ENCODE measurements at regions not wholly inside any gene's neighbourhood (a gene's known extent, or its start where the extent isn't known, plus 50 kb on each side); places are given as distances from the start of the nearest gene placed in this dataset.

DNA sequence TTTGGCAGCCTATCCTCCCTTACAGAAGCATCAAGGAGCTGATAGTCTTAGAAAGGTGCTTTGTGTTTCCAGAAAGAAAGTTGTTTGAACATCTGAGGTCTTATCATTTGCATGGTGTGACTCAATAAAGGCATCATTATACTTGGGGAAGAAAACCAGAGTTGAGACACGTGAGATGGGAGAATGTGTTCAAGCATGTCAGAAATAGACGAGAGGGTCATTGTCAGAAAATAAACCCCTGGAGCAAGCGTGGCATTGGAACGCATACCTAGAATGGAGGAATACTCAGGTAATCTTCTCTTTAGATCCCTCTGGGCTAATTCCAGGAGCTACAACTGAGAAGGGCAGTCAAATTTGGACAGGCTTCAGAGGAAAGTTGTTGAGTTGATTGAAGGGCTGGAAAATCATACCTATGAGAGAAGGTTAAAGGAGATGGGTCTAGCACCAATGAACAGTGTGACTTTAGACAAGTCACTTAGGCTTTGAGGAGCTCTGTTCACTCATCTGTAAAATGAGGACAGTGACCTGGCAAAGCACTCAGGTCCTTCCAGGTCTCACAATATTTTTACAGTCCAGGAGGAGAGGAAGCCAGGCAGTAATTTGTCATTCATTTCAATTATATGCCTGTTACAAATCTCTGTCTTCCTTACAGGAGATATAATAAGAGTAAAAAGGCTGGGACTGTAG is 101.3 kb upstream of the C1orf21 start:
- no peak for DNase-seq

DNA sequence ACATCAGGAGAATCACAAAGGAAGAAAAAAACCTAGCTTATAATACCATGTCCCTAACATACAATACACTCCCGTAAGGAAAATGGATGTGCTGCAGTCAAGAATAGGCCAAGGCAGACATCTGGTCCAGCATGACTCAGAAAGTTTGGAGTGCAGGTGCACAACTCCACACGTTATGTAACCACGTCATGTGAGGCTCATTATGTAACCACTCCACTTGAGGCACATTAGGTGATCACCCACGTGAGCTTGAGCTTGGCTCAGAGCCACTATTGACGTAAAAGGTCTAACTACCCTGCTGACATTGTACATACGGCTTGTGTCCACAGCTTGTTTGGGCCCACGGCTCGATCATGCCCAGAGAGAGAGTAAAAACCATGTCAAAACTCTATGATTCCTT is 99.8 kb upstream of the C1orf21 start:
- no peak for DNase-seq

DNA sequence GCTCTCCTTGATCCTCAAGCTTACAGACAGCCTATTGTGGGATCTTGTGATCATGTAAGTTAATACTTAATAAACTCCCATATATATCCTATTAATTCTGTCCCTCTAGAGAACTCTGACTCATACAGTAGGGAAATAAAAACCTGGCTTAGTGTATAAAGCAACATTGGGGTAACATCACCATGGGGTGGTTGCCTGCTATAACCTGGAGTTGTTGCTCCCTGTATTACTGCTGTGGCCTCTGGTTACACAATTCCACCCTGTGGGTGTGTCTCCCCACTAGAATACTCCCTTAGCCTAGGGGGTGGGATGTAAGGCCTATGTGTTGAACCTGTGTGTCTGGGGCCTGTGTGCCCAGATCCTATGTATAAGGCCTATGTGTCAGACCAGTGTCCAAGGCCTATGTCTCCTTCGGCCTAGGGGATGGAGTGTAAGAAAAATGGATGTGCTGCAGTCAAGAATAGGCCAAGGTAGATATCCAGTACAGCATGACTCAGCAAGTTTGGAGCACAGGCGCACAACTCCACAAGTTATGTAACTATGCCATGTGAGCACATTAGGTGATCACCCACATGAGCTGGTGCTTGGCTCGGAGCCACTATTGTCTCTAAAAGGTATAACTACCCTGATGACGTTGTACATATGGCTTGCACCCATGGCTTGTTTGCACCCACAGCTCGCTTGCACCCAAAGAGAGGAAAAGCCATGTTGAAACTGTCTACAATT is 96.8 kb upstream of the C1orf21 start:
- DNase-seq: no peak

DNA sequence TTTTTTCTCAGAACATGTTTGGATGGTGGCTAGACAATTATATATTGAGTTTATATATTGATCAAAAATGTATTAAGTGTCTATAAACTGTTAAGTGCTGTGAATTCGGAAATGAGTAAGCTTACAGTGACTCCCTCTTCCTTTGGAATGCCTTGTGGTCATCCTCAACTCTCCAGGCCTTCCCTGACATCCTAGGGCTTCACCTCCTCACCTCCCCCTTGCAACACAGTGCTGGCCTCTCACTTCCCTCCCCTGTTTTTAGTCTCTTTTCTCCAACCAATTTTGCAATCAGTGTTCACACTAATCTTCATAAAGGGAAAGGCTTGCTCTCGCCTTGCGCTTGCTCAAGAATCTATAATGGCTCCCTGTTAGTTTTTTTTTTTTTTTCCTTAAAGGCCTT is 95.1 kb upstream of the C1orf21 start:
- no peak for DNase-seq

DNA sequence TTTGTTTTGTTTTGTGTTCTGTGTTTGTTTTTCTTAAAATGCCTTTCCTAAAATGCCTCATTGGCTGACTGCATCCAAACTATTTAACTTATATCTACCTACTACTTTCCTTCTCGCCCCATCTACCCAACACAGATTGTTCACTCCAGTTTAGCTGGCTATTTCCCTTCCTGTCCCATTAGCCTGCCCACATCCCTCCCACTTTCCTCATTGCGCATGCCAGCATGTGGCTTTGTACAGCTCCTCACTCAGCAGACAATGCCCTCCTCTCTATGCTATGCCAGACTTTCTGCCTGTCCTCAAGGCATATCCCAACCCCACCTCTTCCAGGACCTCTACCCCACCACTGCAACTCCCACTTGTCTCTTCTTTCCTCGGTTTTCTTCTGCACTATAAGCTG is 94.7 kb upstream of the C1orf21 start:
- no peak for DNase-seq

DNA sequence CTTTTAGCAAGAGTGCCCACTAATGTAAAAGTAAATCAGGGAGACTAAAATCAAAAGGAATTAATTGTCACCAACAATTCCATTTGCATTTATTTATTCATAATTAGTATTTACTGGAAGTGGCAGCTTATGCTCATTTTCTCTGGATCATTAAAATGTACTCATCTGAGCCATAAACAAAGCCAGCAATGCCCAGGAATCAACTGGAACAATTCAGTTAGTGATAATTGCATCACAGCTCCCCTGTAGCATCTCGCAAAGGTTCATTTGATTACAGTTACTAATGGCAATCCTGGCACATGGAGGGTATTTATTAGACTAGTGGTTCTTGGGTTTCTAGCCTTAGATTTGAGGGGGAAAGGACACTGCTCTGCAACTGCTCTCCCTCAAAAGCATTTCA is 92.7 kb upstream of the C1orf21 start:
- no peak for DNase-seq

DNA sequence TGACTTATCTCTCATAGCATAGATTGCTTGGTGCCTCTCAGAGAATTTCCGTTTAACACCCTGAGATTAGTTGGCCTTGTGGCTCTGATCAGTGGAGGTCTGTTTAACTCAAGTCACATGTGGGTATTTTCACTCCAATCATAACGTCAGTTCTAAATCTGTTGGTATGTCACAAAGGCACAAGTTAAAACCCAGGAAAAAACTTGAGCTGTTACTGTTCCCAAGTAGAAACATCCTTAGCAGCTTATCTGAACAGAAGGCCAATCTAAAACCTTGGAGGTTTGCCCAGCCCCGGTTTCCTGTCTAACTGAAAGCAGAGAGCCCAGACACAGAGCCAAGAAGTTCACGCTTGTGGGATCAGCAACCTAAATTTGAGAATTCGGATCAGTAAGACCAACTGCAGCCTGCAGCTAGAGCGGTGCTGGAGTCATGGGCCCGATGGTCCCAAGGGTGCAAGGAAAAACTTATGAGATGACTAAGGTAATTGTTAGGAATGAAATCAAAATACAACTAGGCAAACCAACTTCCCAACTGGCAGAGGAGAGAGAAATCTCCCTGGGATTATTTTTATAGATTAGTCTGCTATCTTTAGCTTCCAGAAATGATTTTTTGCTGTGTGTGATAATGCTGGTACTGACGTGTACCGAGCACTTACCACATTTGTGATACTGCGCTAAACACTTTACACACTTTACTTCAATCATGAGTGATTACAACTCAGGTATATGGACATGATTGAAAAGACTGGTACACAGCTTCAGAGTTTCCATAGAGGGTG is 90.2 kb upstream of the C1orf21 start:
- no peak for DNase-seq

DNA sequence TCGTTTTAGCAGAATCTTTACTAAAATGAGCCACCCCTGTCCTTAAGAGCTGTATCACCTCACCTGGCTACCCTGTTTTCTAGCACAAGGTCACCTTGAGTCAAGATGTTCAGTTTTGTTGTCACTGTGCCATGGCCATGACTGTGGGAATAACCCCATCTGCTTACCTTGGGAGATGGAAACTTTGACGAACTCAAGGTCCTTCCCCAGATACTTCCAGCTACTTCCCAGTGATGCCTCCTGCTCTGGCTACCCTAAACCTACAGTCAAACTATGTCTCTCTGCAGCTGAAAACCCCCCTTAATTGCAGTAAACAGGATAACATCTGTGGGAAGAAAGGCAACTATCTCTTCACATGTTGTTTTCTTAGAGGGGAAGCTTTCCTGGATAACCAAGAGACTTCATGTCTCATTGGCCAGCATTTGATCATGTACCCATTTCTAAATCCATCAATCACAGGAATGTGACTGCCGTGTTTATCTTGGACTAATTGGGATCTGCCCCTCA is 89.5 kb upstream of the C1orf21 start:
- DNase-seq: no peak

DNA sequence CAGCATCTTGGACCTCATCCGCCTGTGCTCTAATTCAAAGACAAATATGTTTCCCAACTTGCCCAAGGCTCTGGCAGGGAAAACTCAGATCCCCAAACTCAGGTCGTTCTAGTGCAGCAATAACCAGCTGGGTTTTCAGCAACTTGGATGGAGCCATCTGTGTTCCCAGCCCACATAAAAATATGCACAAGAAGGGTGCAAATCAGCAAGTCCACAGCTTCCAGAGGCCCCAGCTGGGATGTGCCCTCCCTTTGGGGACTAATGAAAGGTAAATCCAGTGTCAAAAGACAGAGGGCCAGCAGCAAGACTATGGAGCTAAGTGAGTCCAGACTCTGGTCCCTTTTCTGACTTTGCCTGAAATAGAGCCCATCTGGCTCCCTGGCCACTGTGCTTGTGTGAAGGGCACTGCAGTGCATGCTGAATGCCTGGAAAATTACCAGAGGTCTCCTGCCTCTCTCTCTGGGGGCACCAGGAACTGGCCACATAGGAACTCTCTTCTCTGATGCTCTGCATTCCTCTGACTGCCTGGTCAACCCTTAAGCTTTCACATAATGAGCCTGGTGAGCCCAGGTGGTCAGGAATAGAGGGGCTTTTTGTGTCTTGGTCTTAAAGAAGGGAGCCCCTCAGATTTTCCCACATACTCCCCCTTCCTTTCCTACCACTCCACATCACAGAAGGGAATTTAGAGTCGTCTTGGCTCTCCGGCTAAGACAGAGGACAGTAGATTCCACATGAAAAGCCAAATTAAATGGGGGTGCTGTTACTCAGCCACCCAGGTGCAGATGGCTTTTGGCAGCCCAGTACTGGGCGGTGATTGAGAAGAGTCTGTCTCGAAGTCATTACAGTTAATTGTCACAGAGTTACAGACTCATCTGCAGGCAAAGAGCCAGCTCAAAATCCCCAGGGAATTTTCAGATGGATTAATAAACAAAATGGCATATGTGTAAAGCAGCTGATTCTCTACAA is 88.1 kb upstream of the C1orf21 start:
- no peak for DNase-seq

DNA sequence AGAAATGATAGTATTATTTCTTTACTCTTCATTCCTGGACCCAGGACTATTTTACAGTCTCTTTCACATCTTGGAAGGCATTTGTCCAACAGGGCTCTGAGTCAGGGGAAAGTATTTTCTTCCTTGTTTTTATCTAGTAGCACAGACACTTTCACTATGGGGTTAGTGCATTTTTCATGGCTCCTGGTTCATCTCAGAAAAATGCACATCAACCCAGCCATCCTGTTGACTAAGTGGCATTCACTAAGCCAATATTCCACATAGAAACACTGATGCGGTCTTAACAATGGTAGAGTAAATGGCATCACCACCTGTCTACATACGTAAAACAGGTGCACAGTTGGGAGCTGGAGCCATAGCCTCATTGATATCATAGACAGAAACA is 87.4 kb upstream of the C1orf21 start:
- no peak for DNase-seq

DNA sequence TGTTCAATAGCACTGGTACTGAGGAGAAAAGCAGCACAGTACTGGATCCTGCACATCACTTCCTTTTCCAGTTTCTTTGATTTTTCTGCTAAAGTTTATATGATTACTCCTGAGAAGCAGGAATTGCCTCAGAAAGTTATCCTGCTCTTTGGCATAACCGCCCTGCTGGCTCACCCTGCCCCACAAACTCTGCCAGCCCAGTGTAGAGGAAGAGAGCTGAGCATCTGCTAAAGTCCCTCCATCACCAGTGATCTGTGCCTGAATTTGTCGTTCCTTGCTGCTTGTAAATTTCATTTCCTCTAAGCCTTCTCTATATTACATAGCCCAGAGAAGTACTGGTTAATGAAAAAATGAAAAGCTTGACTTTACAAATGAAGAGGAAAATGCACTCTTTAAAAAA is 87.0 kb upstream of the C1orf21 start:
- DNase-seq: no peak

DNA sequence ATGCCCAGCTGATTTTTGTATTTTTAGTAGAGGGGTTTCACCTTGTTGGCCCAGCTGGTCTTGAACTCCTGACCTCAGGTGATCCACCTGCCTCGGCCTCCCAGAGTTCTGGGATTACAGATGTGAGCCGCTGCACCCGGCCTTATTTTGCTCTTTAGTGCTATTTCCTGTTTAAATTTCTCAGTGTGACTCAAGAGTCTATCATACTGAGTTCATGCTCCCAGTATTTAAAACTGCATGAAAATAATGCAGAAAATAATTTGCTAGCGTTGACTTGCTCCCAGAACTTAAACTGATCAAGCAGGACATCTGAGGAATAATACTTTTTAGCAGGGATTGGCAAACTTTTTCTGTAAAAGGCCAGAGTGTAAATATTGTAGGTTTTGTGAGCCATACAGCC is 86.4 kb upstream of the C1orf21 start:
- DNase-seq: no peak

DNA sequence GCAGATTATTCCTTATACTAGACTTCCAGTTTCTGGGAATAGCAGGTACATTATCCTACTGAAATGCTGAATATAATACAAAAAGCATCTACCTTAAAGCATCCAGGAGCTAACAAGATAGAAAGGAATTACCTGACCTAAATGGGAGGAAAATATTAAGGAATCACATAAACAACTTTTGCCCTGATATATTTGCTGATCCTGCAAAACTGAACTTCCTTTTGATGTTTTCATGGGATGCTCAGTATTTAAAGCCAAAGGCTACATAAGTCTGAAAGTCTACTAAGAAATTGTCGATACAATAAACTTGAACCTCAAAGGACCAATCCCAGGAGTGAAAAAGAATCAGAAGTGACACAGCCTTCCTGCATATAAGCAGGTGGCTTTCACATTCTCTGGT is 85.6 kb upstream of the C1orf21 start:
- no peak for DNase-seq

DNA sequence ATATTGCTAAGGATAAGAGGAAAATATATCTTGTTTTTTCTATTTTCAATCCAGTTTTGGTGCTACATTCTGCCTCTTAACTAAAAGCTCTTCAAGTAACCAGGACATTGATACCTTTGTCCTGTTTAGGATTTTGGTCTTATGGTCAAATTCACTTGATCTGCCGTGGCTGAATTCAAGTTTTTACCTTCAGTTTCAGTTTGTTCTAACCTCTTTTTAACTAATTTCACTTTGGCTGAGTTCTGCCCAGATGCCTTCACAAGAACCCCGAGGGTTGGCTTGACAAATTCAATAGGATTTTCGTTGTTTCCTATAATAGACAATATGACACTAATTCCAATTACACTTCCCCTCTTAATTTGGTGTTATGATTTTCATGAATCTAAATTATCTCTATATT is 84.5 kb upstream of the C1orf21 start:
- DNase-seq: no peak

DNA sequence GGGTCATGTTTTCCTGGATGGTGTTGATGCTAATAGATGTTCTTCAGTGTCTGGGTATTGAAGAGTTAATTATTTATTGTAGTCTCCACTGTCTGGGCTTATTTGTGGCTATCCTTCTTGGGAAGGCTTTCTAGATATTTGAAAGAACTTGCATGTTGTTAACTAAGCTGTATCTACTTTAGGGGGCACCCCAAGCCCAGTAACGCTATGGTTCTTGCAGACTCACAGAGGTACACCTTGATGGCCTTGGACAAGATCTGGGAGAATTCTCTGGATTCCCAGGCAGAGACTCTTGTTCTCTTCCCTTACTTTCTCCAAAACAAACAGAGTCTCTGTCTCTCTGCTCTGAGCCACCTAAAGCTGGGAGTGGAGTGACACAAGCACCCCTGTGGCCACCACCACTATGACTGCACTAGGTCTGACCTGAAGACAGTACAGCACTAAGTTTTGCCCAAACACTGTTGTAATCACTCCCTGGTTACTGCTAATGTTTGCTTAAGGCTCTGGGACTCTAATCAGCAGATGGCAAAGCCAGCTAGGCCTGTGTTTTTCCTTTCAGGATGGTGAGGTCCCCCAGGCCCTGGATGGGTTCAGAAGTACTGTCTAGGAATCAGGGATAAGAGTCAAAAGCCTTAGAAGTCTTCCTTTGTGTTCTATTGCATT is 76.5 kb upstream of the C1orf21 start:
- no peak for DNase-seq

DNA sequence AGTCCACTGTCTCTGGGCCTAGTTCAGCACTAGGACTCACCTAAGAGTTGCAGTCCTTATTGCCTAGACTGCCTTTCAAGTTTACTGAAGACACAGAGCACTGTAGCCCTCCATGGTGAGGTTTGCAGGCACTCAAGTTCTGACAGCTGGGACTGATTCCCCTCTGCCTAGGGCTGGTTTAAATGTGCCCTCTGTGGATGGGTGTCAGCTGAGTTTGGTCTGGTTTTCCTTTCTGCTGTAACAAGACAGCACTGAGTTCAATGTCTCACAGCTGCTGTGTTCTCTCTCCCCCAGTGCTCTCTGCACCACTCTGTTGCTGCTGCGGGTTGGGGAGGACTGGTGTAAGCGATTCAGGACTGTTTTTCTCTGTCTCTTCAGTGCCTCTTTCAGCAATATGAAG is 75.2 kb upstream of the C1orf21 start:
- no peak for DNase-seq

DNA sequence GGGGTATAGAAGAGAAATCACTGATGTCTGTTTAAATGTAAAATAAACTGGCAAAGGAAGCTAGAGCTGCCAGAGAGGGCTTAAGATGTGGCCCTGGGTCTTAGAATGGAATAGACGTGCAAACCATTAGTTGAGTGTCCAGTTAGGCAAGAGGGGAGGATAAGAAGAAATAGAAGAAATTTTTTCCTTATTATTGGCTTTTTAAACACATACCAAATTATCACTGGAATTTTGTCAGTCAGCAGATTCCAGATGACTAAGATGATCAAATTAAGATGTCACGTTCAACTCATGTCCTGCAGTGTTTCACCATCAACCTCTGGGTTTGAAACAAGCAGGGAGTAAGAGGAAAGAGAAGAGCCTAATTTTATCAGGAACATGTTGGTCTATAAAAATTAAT is 71.6 kb upstream of the C1orf21 start:
- DNase-seq: no peak

DNA sequence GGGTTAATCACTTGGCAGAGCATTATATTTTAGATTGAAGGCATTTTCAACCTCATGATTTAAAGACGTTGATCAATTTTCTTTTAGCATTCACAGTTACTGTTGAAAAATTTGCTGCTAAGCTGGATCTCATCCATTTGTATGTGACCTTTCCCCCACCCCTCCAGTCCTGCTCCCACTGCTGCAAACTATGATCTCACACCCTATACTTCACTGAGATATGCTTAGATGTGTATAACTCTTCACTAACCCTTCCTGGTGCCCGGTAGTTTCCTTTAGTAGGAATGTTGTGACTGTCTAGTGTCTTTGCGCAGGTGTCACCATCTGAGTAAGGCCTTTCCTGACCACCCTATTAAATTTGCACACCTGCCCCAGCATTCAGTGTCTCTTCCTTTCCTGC is 67.0 kb upstream of the C1orf21 start:
- DNase-seq: no peak

DNA sequence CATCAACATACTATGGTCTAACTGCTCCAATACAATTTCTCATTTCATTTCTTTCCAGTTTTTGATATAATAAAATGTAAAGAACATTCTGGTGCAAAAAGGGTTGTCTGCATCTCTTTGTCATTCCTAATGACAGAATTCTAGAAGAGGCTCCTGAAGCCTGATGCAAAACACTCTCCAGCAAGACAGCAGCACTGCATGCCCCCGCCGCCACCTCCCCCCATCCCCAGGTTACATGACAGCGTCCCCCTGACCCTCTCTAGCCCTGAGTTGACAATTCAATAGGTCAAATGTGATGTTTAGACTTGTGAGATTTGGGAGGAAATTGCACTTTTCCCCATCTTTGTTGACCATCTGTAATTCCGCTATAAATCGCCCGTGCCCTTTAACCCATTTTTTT is 64.6 kb upstream of the C1orf21 start:
- no peak for DNase-seq

DNA sequence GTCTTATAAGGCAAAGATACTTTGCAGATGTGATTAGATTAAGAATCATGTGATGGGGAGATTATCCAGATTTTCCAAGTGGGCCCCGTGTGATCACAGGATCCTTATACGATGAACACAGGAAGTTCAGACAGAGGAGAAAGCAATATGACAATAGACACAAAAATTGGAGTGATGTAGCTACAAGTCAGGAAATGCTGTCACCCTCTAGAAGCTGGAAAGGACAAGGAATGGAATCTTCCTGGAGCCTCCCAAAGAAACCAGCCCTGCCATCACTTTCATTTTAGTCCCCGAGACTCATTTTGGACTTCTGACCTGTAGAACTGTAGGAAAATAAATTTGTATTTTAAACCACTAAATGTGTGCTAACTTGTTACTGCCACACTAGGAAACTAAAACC is 61.9 kb upstream of the C1orf21 start:
- DNase-seq: no peak

DNA sequence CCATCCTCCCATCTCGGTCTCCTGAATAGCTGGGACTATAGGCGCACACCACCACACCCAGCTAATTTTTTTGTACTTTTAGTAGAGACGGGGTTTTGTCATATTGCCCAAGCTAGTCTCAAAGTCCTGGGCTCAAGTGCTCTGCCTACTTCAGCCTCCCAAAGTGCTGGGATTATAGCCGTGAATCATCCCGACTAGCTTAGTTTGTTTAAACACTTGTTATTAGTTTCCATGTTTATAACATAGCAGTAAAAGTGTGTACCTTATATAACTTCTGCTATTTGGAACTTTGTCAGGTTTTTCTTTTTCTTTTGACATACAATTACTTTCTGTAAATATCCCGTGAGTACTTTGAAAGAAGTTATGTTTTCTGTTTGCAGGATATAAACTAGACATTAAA is 60.6 kb upstream of the C1orf21 start:
- no peak for DNase-seq

Measured in CD4-positive, alpha-beta T cell treated with Interleukin-6 for 4 hours (primary cell).